GM20000 (cell line): ENCODE measurements at regions not wholly inside any gene's neighbourhood (a gene's known extent, or its start where the extent isn't known, plus 50 kb on each side); places are given as distances from the start of the nearest gene placed in this dataset.

Experiments used
- DNase-seq: peaks from one replicate; pipeline ENCODE4 v3.0.0; 2012; ENCODE audit warnings: low spot score
- TF ChIP-seq, protein P1 (sequence below): IDR thresholded peaks from 2 replicates; pipeline ENCODE4 v1.5.1; 2012; ENCODE audit warnings: mild to moderate bottlenecking, control low read depth; ENCODE audit errors: extremely low read depth, missing control alignments

DNA sequence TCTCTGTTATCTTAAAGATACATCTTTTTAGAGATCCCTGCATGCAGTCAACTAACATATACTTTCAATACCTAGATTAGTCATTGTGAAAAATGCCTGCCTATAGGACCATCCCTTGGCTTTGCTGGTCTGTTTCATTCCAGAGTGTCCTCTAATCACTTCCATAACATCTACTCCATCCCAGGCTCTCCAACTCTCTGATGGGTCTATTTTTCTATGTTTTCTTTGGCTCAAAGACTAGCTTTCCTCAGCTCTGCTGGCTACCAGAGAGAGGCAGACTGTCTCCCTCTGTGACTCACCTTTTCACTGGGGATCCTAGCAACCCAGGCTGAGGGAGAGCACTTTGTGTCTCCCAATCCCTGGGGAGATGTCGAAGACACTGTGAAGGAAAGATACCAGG lies 547.7 kb upstream of the MCTP2 start:
- TF ChIP-seq, protein P1, sequence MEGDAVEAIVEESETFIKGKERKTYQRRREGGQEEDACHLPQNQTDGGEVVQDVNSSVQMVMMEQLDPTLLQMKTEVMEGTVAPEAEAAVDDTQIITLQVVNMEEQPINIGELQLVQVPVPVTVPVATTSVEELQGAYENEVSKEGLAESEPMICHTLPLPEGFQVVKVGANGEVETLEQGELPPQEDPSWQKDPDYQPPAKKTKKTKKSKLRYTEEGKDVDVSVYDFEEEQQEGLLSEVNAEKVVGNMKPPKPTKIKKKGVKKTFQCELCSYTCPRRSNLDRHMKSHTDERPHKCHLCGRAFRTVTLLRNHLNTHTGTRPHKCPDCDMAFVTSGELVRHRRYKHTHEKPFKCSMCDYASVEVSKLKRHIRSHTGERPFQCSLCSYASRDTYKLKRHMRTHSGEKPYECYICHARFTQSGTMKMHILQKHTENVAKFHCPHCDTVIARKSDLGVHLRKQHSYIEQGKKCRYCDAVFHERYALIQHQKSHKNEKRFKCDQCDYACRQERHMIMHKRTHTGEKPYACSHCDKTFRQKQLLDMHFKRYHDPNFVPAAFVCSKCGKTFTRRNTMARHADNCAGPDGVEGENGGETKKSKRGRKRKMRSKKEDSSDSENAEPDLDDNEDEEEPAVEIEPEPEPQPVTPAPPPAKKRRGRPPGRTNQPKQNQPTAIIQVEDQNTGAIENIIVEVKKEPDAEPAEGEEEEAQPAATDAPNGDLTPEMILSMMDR, result no peak
- DNase-seq, result no peak

DNA sequence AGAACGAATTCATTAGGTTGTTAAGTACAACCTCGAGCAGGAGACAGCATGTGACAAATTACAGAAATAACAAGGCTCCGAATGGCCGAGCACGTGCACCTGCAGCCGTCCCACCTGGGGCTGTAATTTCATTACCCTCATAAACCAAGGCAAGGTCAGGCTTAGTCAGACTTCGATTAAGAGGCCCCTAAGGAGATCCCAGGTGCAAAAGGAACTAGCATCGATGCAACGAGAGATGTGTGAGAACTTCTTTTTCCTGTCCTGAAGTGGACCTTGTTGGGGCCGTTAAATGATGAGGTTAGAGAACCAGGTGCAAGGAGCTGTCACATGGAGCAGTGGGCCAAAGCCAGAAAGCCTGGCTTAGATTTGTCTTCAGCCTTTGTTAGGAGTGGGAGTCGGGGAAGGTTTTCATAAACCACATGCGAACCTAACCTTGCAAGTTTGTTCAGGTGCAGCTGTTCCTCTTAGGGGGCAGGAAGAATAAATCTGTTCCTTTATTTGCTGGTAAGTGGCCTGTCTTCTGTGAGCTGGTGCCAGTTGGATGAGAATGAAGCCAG lies 559.9 kb upstream of the MCTP2 start:
- DNase-seq, result no peak
- TF ChIP-seq, protein P1, result no peak

DNA sequence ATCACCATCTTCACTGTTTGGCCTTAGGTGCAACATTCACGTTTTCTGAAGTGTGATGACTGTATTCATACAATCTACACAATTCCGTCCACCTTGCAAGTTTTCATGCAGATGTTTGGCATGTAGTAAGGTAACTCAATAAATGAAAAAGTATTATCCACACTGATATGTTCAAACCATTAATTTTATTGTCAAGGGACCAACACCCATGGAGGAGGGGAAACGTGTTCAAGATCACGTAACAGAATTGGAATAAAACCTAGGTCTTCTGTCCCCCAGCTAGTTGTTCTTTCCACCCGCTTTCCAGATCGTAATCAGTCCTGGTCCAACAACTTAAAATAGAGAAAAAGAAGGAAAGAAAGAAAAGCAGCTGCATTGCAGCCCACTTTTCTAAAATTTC lies 560.4 kb upstream of the MCTP2 start:
- TF ChIP-seq, protein P1, result no peak
- no peak for DNase-seq

DNA sequence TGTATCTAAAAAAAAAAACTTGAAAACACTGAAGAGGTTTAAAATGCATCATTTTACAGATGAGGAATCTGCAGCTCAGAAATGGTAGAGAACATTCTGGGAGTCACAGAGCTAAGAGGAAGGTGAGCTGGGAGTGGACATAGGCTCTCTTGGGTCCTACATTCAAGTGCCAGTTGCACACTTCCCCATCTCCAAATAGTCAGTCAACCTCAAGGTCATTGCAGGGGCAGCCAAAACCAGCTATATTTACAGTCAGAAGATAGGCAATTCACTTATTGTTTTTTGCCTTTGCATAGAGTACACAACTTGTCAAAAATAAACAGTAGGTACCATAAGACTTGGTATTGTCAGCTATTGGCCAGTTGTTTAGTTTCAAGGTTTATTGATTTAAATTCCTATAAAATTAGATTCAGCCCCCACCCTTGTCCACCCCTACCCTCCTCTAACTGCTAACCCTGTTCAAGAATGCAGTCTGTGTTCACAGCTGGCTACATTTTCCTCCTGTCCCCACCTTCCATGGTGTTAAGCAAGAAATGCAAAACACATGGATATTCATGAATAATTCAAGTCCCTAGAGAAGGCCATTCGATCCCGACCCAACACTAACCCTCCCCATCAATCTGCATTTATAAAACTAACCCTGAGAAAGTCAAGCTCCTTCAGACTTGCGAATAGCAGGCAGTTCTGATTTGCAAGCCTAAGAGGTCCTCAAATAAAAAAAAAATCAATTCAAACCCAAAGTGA lies 567.0 kb upstream of the MCTP2 start:
- DNase-seq, result no peak
- TF ChIP-seq, protein P1, result no peak

DNA sequence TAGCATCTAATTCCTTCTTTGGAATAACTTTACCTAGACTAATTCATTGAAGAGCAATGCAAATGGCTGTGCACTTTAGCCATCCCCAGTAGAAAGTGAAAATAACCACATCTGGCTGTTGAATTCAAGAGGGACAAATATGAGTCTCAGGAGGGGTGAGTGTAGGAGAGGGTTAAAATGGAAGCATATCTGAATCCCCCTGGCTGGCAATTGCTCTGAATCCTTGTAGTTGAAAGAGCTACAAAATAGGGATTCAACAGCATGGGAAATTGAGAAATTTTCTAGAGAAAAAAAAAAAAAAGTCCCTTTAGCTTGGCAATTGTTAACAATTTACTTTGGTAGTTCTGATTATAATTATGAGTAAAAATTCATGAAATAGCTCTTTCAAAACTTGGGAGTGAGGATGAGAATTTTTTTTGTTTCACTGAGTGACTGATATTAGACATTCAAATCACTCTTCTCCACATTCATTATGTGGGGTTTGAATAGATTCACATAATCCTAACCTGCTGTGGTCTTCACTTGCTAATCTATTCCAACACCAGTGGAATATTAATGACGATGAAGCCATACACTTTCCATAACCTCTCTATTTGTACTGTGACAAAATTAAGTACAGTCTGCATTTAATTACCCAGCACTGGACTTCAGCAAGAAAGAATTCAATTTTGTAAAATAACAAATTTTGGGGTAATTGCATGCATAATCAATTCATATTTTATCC lies 569.0 kb upstream of the MCTP2 start:
- DNase-seq, result no peak
- TF ChIP-seq, protein P1, result no peak

GRCh38 chr15:93658026-93658816 lies 569.2 kb upstream of the RGMA start:
- no peak for DNase-seq
- TF ChIP-seq, protein P1, result no peak

DNA sequence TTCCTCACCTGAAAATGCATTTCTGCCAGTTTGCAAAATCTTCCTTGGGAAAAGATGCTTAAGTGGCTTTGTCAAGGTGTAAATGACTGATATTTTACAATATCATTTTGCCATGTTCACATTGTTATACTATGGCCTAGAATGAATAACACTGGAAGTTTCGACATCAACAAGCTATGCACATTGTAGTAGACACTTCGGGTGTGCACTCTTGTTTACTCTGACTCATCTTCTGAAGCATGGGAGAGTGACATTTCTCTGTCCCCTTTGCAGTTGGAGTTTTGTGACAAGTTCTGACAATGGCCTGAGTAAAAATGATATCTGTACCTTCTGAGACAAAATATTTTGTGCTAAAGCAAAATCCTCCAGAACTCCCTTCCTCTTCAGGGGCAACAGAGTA lies 567.0 kb upstream of the RGMA start:
- TF ChIP-seq, protein P1, result no peak
- DNase-seq, result no peak
